ENCODE measurements at regions not wholly inside any gene's neighbourhood (a gene's known extent, or its start where the extent isn't known, plus 50 kb on each side); places are given as distances from the start of the nearest gene placed in this dataset.

DNA sequence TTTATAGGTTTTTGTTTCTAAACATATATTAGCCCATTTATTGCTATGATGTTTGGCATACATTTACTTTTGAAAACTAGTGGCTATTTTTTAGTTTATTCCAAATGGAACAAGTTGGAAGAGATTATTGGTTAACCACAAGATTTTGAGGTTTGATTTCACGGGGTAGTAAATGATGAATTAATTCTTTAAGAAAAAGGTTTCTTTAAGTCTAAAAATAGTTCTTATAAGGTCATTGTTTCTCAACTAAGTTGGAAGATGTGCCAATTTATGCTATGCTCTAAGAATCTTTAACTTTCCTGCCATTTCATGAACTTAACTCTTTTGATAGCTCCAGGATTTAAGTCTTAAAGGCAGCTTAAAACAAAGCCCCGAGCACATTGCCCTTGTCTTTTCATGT, 183.8 kb downstream of the LMO4 start:
- no peak for TF ChIP-seq GABPA (IDR thresholded peaks at IDR 0.05 in 1 of 2, conservative IDR thresholded peaks at IDR 0.05 in 1 of 2)
- no peak overlapping the region for H3K27ac ChIP-seq (ENCODE audit: low read depth in 1 of 2, low read length in 2 of 2)
- H3K4me3 ChIP-seq (ENCODE audit: low read depth in 1 of 3, low read length in 3 of 3), result no peak overlapping the region
- H3K36me3 ChIP-seq (ENCODE audit: control insufficient read depth in 4 of 4, insufficient read depth in 3 of 4, low read depth in 1 of 4, low read length in 3 of 4), result no peaks in the 10 kb centered on the region
- H3K9ac ChIP-seq (ENCODE audit: low read depth in 1 of 2, low read length in 2 of 2), result no peak overlapping the region
- no peak for DNase-seq (ENCODE audit: low spot score)
- H3K4me1 ChIP-seq (ENCODE audit: control insufficient read depth in 4 of 4, insufficient read depth in 4 of 4, low read length in 3 of 4), result no peaks in the 10 kb centered on the region
- WGBS, result 91% methylated on average over 2 of the region's 2 CpGs
- H3K9me3 ChIP-seq (ENCODE audit: control insufficient read depth in 4 of 4, low read length in 3 of 4), result no peaks in the 10 kb centered on the region
- no peaks in the 10 kb centered on the region for H3K27me3 ChIP-seq (ENCODE audit: control insufficient read depth in 4 of 4, insufficient read depth in 4 of 4, low read length in 3 of 4)

DNA sequence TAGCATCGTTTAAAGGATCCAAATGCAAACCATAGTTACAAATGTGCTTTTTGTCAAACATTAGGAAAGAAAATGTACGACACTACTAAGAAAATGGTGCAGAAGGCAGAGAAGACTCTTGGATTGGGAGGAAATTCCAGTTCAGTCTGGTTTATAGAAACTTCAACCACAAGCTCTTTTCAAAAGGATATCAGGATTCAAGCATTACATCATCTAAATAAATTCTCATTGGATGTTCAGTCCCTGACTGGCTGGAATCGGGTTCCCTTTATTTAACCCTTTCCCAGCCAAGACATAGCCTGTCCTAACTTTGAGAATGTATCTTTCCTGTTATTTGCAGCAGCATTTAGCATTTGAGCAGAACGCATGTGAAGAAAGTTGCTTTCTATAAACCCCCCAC, 184.6 kb downstream of the LMO4 start:
- H3K36me3 ChIP-seq (ENCODE audit: control insufficient read depth in 4 of 4, insufficient read depth in 3 of 4, low read depth in 1 of 4, low read length in 3 of 4), result peaks cover 0 to 1% (median 0%) of the 10 kb centered on the region in 4 donors

DNA sequence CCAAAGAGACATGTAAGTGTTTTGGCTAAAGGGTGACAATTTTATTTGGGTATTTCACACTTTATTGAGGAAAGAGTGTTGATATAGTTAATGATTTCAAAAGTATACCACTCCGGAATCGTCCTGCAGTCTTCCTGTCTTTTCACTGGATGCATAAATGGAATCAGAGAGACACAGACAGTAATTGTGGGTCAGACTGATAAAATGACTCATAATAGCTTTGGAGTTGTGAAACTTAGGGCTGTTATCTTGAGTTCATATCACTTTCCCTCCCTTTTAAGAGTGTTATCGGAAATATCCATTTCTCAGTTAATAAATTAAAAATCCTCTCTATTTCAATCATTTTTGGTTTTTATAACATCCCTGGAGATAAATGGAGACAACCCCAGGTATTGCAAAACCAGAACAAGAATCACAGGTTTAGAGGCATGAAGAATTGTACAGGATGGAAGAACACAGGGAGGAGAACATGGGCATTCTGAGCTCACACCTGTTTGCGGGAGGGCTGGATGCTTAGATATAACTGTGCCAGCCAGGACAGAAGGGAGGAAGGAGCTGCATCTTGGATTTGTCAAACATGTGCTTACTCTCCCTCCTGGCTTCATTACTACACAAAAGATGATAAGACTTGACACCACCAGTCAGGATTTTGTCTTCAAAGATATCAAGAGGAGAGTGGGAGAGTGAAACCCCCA, 185.4 kb downstream of the LMO4 start:
- H3K4me3 ChIP-seq (ENCODE audit: low read depth in 1 of 3, low read length in 3 of 3), result no peak overlapping the region
- DNase-seq (ENCODE audit: low spot score), result no peak
- H3K4me1 ChIP-seq (ENCODE audit: control insufficient read depth in 4 of 4, insufficient read depth in 4 of 4, low read length in 3 of 4), result no peaks in the 10 kb centered on the region
- no peaks in the 10 kb centered on the region for H3K27me3 ChIP-seq (ENCODE audit: control insufficient read depth in 4 of 4, insufficient read depth in 4 of 4, low read length in 3 of 4)
- H3K36me3 ChIP-seq (ENCODE audit: control insufficient read depth in 4 of 4, insufficient read depth in 3 of 4, low read depth in 1 of 4, low read length in 3 of 4), result peaks cover 0 to 1% (median 0%) of the 10 kb centered on the region in 4 donors
- 65% methylated on average over 4 of the region's 4 CpGs for whole genome bisulfite sequencing
- TF ChIP-seq HNF4A (conservative IDR thresholded peaks at IDR 0.05) (no peak), SP1 (IDR thresholded peaks at IDR 0.05) (no peak), RAD21 (IDR thresholded peaks at IDR 0.05) (no peak), JUND (IDR thresholded peaks at IDR 0.05) (no peak)
- H3K27ac ChIP-seq (ENCODE audit: low read depth in 1 of 2, low read length in 2 of 2), result no peak overlapping the region
- no peak overlapping the region for H3K9ac ChIP-seq (ENCODE audit: low read depth in 1 of 2, low read length in 2 of 2)
- H3K9me3 ChIP-seq (ENCODE audit: control insufficient read depth in 4 of 4, low read length in 3 of 4), result no peaks in the 10 kb centered on the region

More for the DNA sequence above, 184.6 kb downstream of the LMO4 start:
- Histone ChIP-seq H3K9ac (ENCODE audit: low read depth in 1 of 2, low read length in 2 of 2) (no peak overlapping the region), H3K27ac (ENCODE audit: low read depth in 1 of 2, low read length in 2 of 2) (no peak overlapping the region), H3K4me1 (ENCODE audit: control insufficient read depth in 4 of 4, insufficient read depth in 4 of 4, low read length in 3 of 4) (no peaks in the 10 kb centered on the region), H3K4me3 (ENCODE audit: low read depth in 1 of 3, low read length in 3 of 3) (no peak overlapping the region), H3K27me3 (ENCODE audit: control insufficient read depth in 4 of 4, insufficient read depth in 4 of 4, low read length in 3 of 4) (no peaks in the 10 kb centered on the region), H3K9me3 (ENCODE audit: control insufficient read depth in 4 of 4, low read length in 3 of 4) (no peaks in the 10 kb centered on the region)
- no peak for DNase-seq (ENCODE audit: low spot score)
- no peak for TF ChIP-seq YY1 (IDR thresholded peaks at IDR 0.05)
- no peak for TF ChIP-seq RAD21 (IDR thresholded peaks at IDR 0.05)
- TF ChIP-seq, protein P1, sequence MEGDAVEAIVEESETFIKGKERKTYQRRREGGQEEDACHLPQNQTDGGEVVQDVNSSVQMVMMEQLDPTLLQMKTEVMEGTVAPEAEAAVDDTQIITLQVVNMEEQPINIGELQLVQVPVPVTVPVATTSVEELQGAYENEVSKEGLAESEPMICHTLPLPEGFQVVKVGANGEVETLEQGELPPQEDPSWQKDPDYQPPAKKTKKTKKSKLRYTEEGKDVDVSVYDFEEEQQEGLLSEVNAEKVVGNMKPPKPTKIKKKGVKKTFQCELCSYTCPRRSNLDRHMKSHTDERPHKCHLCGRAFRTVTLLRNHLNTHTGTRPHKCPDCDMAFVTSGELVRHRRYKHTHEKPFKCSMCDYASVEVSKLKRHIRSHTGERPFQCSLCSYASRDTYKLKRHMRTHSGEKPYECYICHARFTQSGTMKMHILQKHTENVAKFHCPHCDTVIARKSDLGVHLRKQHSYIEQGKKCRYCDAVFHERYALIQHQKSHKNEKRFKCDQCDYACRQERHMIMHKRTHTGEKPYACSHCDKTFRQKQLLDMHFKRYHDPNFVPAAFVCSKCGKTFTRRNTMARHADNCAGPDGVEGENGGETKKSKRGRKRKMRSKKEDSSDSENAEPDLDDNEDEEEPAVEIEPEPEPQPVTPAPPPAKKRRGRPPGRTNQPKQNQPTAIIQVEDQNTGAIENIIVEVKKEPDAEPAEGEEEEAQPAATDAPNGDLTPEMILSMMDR (IDR thresholded peaks at IDR 0.05; ENCODE audit: low read depth, low read length, missing input control), result no peak
- 59% methylated on average over 4 of the region's 4 CpGs for WGBS

DNA sequence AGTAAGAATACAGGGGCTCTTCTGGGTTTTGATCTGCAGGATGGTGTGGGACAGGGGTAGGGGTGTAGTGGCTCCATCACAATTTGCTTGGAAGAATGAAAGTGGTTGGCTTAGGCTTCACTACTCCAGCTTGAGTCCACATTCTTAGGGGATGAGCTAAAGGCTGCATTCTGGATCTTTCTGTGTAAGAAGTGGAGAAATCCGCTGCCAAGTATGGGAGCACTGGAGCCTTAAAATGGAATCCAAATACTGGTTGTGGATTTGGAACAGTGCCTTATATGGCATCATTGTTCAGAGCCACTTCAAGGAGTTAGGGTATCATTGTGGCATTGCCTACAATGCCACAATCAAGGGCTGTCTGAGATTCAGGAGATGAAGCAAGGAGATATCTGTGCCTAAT, 187.1 kb downstream of the LMO4 start:
- Histone ChIP-seq H3K36me3 (ENCODE audit: control insufficient read depth in 4 of 4, insufficient read depth in 3 of 4, low read depth in 1 of 4, low read length in 3 of 4) (peaks cover 0 to 1% (median 0%) of the 10 kb centered on the region in 4 donors), H3K4me1 (ENCODE audit: control insufficient read depth in 4 of 4, insufficient read depth in 4 of 4, low read length in 3 of 4) (no peaks in the 10 kb centered on the region), H3K27ac (ENCODE audit: low read depth in 1 of 2, low read length in 2 of 2) (no peak overlapping the region), H3K9me3 (ENCODE audit: control insufficient read depth in 4 of 4, low read length in 3 of 4) (no peaks in the 10 kb centered on the region), H3K27me3 (ENCODE audit: control insufficient read depth in 4 of 4, insufficient read depth in 4 of 4, low read length in 3 of 4) (no peaks in the 10 kb centered on the region), H3K4me3 (ENCODE audit: low read depth in 1 of 3, low read length in 3 of 3) (no peak overlapping the region), H3K9ac (ENCODE audit: low read depth in 1 of 2, low read length in 2 of 2) (no peak overlapping the region)
- 90% methylated on average over 1 of the region's 1 CpG for WGBS
- no peak for DNase-seq (ENCODE audit: low spot score)
- no peak for TF ChIP-seq NR2F2 (IDR thresholded peaks at IDR 0.05)
- TF ChIP-seq, protein P2, sequence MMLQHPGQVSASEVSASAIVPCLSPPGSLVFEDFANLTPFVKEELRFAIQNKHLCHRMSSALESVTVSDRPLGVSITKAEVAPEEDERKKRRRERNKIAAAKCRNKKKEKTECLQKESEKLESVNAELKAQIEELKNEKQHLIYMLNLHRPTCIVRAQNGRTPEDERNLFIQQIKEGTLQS (IDR thresholded peaks at IDR 0.05), result no peak
- TF ChIP-seq, protein P3, sequence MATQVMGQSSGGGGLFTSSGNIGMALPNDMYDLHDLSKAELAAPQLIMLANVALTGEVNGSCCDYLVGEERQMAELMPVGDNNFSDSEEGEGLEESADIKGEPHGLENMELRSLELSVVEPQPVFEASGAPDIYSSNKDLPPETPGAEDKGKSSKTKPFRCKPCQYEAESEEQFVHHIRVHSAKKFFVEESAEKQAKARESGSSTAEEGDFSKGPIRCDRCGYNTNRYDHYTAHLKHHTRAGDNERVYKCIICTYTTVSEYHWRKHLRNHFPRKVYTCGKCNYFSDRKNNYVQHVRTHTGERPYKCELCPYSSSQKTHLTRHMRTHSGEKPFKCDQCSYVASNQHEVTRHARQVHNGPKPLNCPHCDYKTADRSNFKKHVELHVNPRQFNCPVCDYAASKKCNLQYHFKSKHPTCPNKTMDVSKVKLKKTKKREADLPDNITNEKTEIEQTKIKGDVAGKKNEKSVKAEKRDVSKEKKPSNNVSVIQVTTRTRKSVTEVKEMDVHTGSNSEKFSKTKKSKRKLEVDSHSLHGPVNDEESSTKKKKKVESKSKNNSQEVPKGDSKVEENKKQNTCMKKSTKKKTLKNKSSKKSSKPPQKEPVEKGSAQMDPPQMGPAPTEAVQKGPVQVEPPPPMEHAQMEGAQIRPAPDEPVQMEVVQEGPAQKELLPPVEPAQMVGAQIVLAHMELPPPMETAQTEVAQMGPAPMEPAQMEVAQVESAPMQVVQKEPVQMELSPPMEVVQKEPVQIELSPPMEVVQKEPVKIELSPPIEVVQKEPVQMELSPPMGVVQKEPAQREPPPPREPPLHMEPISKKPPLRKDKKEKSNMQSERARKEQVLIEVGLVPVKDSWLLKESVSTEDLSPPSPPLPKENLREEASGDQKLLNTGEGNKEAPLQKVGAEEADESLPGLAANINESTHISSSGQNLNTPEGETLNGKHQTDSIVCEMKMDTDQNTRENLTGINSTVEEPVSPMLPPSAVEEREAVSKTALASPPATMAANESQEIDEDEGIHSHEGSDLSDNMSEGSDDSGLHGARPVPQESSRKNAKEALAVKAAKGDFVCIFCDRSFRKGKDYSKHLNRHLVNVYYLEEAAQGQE (IDR thresholded peaks at IDR 0.05), result no peak
- no peak for TF ChIP-seq FOXA2 (IDR thresholded peaks at IDR 0.05)
- no peak for TF ChIP-seq GABPA (IDR thresholded peaks at IDR 0.05 in 1 of 2, conservative IDR thresholded peaks at IDR 0.05 in 1 of 2)
- TF ChIP-seq, protein P1 (IDR thresholded peaks at IDR 0.05; ENCODE audit: low read depth, low read length, missing input control), result no peak
- no peak for TF ChIP-seq HNF4G (IDR thresholded peaks at IDR 0.05)
- TF ChIP-seq YY1 (IDR thresholded peaks at IDR 0.05), result no peak
- TF ChIP-seq FOXA1 (IDR thresholded peaks at IDR 0.05), result no peak
- TF ChIP-seq JUND (IDR thresholded peaks at IDR 0.05), result no peak
- no peak for TF ChIP-seq RAD21 (IDR thresholded peaks at IDR 0.05)
- no peak for TF ChIP-seq SP1 (IDR thresholded peaks at IDR 0.05)
- no peak for TF ChIP-seq RXRA (IDR thresholded peaks at IDR 0.05)
- no peak for TF ChIP-seq EGR1 (IDR thresholded peaks at IDR 0.05; ENCODE audit: low read depth in 2 of 2)
